Smooth muscle cell (in vitro differentiated cells): ENCODE measurements at regions not wholly inside any gene's neighbourhood (a gene's known extent, or its start where the extent isn't known, plus 50 kb on each side); places are given as distances from the start of the nearest gene placed in this dataset.

ENCODE experiments used
- DNase-seq: peaks from one replicate; lab custom pipeline; 2025; ENCODE audit not compliant: unreplicated experiment; lab: John Stamatoyannopoulos, UW
- H2AFZ ChIP-seq: fragments of 200-600 bp; sonication (generic); 2 replicates; pipeline ENCODE4 v1.6.0; 2016; ENCODE audit warnings: antibody characterized with exemption, low read depth, mild to moderate bottlenecking
- H3F3A ChIP-seq: fragments of 200-600 bp; sonication (generic); 2 replicates; pipeline ENCODE4 v1.6.0; 2017; ENCODE audit warnings: antibody characterized with exemption, low read depth
- H3K27ac ChIP-seq: fragments of 200-600 bp; sonication (generic); 2 replicates; pipeline ENCODE4 v1.5.1; 2016; ENCODE audit warnings: low read depth, mild to moderate bottlenecking
- H3K27me3 ChIP-seq: fragments of 200-600 bp; sonication (generic); 2 replicates; pipeline ENCODE4 v1.6.1; 2016; ENCODE audit warnings: low read depth, mild to moderate bottlenecking
- H3K36me3 ChIP-seq: fragments of 200-600 bp; sonication (generic); 2 replicates; pipeline ENCODE4 v1.5.1; 2016; ENCODE audit warnings: low read depth
- H3K4me1 ChIP-seq: fragments of 200-600 bp; sonication (generic); 2 replicates; pipeline ENCODE4 v1.5.1; 2016; ENCODE audit warnings: low read depth
- H3K4me2 ChIP-seq: fragments of 200-600 bp; sonication (generic); 2 replicates; pipeline ENCODE4 v1.6.0; 2016; ENCODE audit warnings: mild to moderate bottlenecking
- H3K4me3 ChIP-seq: fragments of 200-600 bp; sonication (generic); 2 replicates; pipeline ENCODE4 v1.5.1; 2016; ENCODE audit warnings: mild to moderate bottlenecking
- H3K79me2 ChIP-seq: fragments of 200-600 bp; sonication (generic); 2 replicates; pipeline ENCODE4 v1.6.0; 2016; ENCODE audit warnings: low read depth, mild to moderate bottlenecking
- H3K9ac ChIP-seq: fragments of 200-600 bp; sonication (generic); 2 replicates; pipeline ENCODE4 v1.6.0; 2016; ENCODE audit warnings: low read depth
- H3K9me3 ChIP-seq: fragments of 200-600 bp; sonication (generic); replicated peaks from 2 replicates; pipeline ENCODE4 v1.5.1; 2016; ENCODE audit warnings: low read depth
- H4K20me1 ChIP-seq: fragments of 200-600 bp; sonication (generic); 2 replicates; pipeline ENCODE4 v1.6.0; 2016; ENCODE audit warnings: low read depth
- CTCF ChIP-seq: fragments of 200-600 bp; sonication (generic); IDR thresholded peaks from 2 replicates; pipeline ENCODE4 v1.5.1; 2017; ENCODE audit warnings: borderline replicate concordance, mild to moderate bottlenecking, antibody characterized with exemption; ENCODE audit not compliant: insufficient read depth, poor library complexity, severe bottlenecking
- WGBS: methylation state at CpG from one replicate; pipeline ENCODE4 v1.1.7; 2016; ENCODE audit warnings: low lambda C conversion rate; 5-methylcytosine and 5-hydroxymethylcytosine counted together

- no peak for DNase-seq
- Histone ChIP-seq H3F3A (no peaks in the 10 kb centered on the region), H3K9me3 (no peaks in the 10 kb centered on the region), H3K4me1 (peaks cover 24% of the 10 kb centered on the region), H3K27ac (no peak overlapping the region), H3K4me2 (no peak overlapping the region), H3K36me3 (no peaks in the 10 kb centered on the region), H4K20me1 (no peaks in the 10 kb centered on the region), H3K79me2 (no peaks in the 10 kb centered on the region), H3K4me3 (no peak overlapping the region), H3K9ac (no peak overlapping the region), H3K27me3 (no peaks in the 10 kb centered on the region), H2AFZ (no peak overlapping the region)
- WGBS = 100% methylated on average over 2 of the region's 2 CpGs
- no peak for TF ChIP-seq CTCF
Observed at GRCh38 chr4:137661693-137662092, 129.4 kb upstream of the PCDH18 start.

- Histone ChIP-seq H3K36me3 (no peaks in the 10 kb centered on the region), H3K4me2 (no peak overlapping the region), H3K4me3 (no peak overlapping the region), H4K20me1 (no peaks in the 10 kb centered on the region), H3K9ac (no peak overlapping the region), H3K27me3 (no peaks in the 10 kb centered on the region), H3K79me2 (no peaks in the 10 kb centered on the region), H2AFZ (no peak overlapping the region), H3K4me1 (peaks cover 24% of the 10 kb centered on the region), H3K27ac (no peak overlapping the region), H3K9me3 (no peaks in the 10 kb centered on the region), H3F3A (no peaks in the 10 kb centered on the region)
- WGBS = 98% methylated on average over 4 of the region's 4 CpGs
- no peak for DNase-seq
- no peak for TF ChIP-seq CTCF
Observed at GRCh38 chr4:137660211-137660610, 127.9 kb upstream of the PCDH18 start.

GRCh38 chr4:137659431-137659830 is 127.1 kb upstream of the PCDH18 start:
- H3K4me1 ChIP-seq = peaks cover 22% of the 10 kb centered on the region
- DNase-seq = no peak
- H3K27me3 ChIP-seq = no peaks in the 10 kb centered on the region
- peak overlapping the region; percentile 2 for H2AFZ ChIP-seq
- H3K4me3 ChIP-seq = no peak overlapping the region
- H3F3A ChIP-seq = no peaks in the 10 kb centered on the region
- no peaks in the 10 kb centered on the region for H4K20me1 ChIP-seq
- no peaks in the 10 kb centered on the region for H3K36me3 ChIP-seq
- no peak overlapping the region for H3K4me2 ChIP-seq
- no peak overlapping the region for H3K9ac ChIP-seq
- H3K9me3 ChIP-seq = no peaks in the 10 kb centered on the region
- no peak for TF ChIP-seq CTCF
- 85% methylated on average over 1 of the region's 1 CpG for whole genome bisulfite sequencing
- H3K79me2 ChIP-seq = no peaks in the 10 kb centered on the region
- no peak overlapping the region for H3K27ac ChIP-seq

- Histone ChIP-seq H3K36me3 (no peaks in the 10 kb centered on the region), H3K79me2 (no peaks in the 10 kb centered on the region), H3K4me3 (no peak overlapping the region), H3K27ac (no peak overlapping the region), H3K27me3 (no peaks in the 10 kb centered on the region), H3F3A (no peaks in the 10 kb centered on the region), H2AFZ (no peak overlapping the region), H3K9ac (no peak overlapping the region), H3K4me2 (no peak overlapping the region), H3K9me3 (no peaks in the 10 kb centered on the region), H4K20me1 (no peaks in the 10 kb centered on the region), H3K4me1 (peaks cover 5% of the 10 kb centered on the region)
- TF ChIP-seq CTCF = no peak
- DNase-seq = no peak
- WGBS = 94% methylated on average over 2 of the region's 2 CpGs
Observed at GRCh38 chr4:137656661-137657060, 124.4 kb upstream of the PCDH18 start.
